K562 (cell line): ENCODE measurements at regions not wholly inside any gene's neighbourhood (a gene's known extent, or its start where the extent isn't known, plus 50 kb on each side); places are given as distances from the start of the nearest gene placed in this dataset.

Experiments used
- ATAC-seq: fragments of 200-7000 bp; cut with Tn5 transposase; 3 replicates; pipeline ENCODE4 v1.9.1; 2020; ENCODE audit warnings: moderate library complexity
- BruUV-seq: library from RNA; stranded (reverse); fragments of 400-500 nt; replicated peaks from 2 replicates; lab custom pipeline; 2021; lab: Mats Ljungman, UMichigan
- CTCF ChIA-PET: fragments of 300-600 bp; formaldehyde crosslinking; extraction: SDS; loops from one replicate; lab custom pipeline; 2021; ENCODE audit warnings: low intra/inter-chr PET ratio; lab: Yijun Ruan, JAX
- POLR2A ChIA-PET: fragments of 300-600, 350-650 bp; sonication (Branson Sonifier 250); formaldehyde crosslinking; extraction: SDS; loops from one replicate; lab custom pipeline; 2021; ENCODE audit warnings: antibody characterized with exemption, inconsistent platforms; lab: Yijun Ruan, JAX
- DNase-seq, 4 experiments: peaks; one replicate each; pipeline versions ENCODE4 v3.0.0 to v3.0.0-alpha.2; 2011 to 2018; ENCODE audit warnings: low spot score in 3 of 4, mixed read lengths in 3 of 4; ENCODE audit errors: extremely low read depth in 1 of 4
- FAIRE-seq: peaks from 2 replicates; lab custom pipeline; 2011; peaks lifted over from hg19 to GRCh38; lab: Jason Lieb, UNC
- H2AFZ ChIP-seq: 2 replicates; pipeline ENCODE4 v1.6.0; 2011; ENCODE audit warnings: low read depth, low read length, control low read depth, inconsistent platforms
- H3K27ac ChIP-seq: fragments of 200-600 bp; 3 replicates; pipeline ENCODE4 v1.8.0; 2011; ENCODE audit warnings: low read depth, mild to moderate bottlenecking, control low read depth, inconsistent platforms, low read length, moderate library complexity, mixed read lengths; ENCODE audit errors: extremely low read depth
- H3K27me3 ChIP-seq, 2 experiments: fragments of 300-600 bp in 1 of 2; 2 replicates in 1 of 2; 3 replicates in 1 of 2; pipeline versions ENCODE4 v1.6.0 to v1.8.0; 2011; ENCODE audit warnings: inconsistent platforms in 2 of 2, low read length in 2 of 2, mild to moderate bottlenecking in 1 of 2, mixed read lengths in 1 of 2, moderate library complexity in 1 of 2; ENCODE audit not compliant: control insufficient read depth in 2 of 2, insufficient read depth in 2 of 2
- H3K36me3 ChIP-seq: fragments of 300-600 bp; 3 replicates; pipeline ENCODE4 v1.8.0; 2011; ENCODE audit warnings: mild to moderate bottlenecking, low read length, inconsistent platforms; ENCODE audit not compliant: control insufficient read depth, insufficient read depth
- H3K4me1 ChIP-seq, 2 experiments: fragments of 200-600 bp in 1 of 2; replicated peaks in 1 of 2; 2 replicates in 1 of 2; 3 replicates in 1 of 2; pipeline versions ENCODE4 v1.5.1 to v1.8.0; 2011; ENCODE audit warnings: inconsistent platforms in 2 of 2, low read length in 2 of 2, mild to moderate bottlenecking in 1 of 2, mixed read lengths in 1 of 2, moderate library complexity in 1 of 2; ENCODE audit not compliant: control insufficient read depth in 2 of 2, insufficient read depth in 2 of 2
- H3K4me2 ChIP-seq: 2 replicates; pipeline ENCODE4 v1.6.1; 2011; ENCODE audit warnings: low read length, control low read depth, inconsistent platforms, mixed read lengths; ENCODE audit not compliant: insufficient read depth
- H3K4me3 ChIP-seq: fragments of 200-600 bp; sonication (generic), shearing (Covaris generic); 2 replicates; pipeline ENCODE4 v1.5.1; 2016; ENCODE audit warnings: control low read depth, inconsistent platforms
- H3K79me2 ChIP-seq: fragments of 200-600 bp; 3 replicates; pipeline ENCODE4 v1.8.0; 2011; ENCODE audit warnings: low read length, inconsistent platforms; ENCODE audit not compliant: control insufficient read depth, insufficient read depth
- H3K9ac ChIP-seq, 2 experiments: 2 replicates each; pipeline versions ENCODE4 v1.6.0 to v1.6.1; 2011; ENCODE audit warnings: low read depth in 2 of 2, low read length in 2 of 2, control low read depth in 1 of 2, inconsistent platforms in 1 of 2, mild to moderate bottlenecking in 1 of 2, mixed read lengths in 1 of 2; ENCODE audit not compliant: insufficient read depth in 1 of 2
- H3K9me1 ChIP-seq: one replicate; pipeline ENCODE4 v1.6.0; 2011; ENCODE audit warnings: inconsistent platforms, mild to moderate bottlenecking, low read length, moderate library complexity; ENCODE audit not compliant: control insufficient read depth, insufficient read depth
- H3K9me3 ChIP-seq: replicated peaks from 2 replicates; pipeline ENCODE4 v1.5.1; 2011; ENCODE audit warnings: low read depth, low read length, inconsistent platforms; ENCODE audit not compliant: control insufficient read depth, insufficient read depth
- H4K20me1 ChIP-seq: replicated peaks from 2 replicates; pipeline ENCODE4 v1.6.1; 2011; ENCODE audit warnings: low read length, inconsistent platforms, mixed read lengths; ENCODE audit not compliant: control insufficient read depth, insufficient read depth
- BRCA1 ChIP-seq, 2 experiments: fragments of 450-650 bp in 1 of 2; sonication (generic) in 1 of 2; formaldehyde crosslinking in 1 of 2; IDR thresholded peaks; 2 replicates each; pipeline versions ENCODE4 v1.5.0 to v1.6.1; 2017 to 2020; ENCODE audit warnings: mild to moderate bottlenecking in 1 of 2, missing genetic modification reagents in 1 of 2
- C11orf30 ChIP-seq: fragments of 450-650 bp; IDR thresholded peaks from 2 replicates; pipeline ENCODE4 v1.6.1; 2016; ENCODE audit warnings: low read depth, mild to moderate bottlenecking
- DACH1 ChIP-seq: fragments of 450-650 bp; IDR thresholded peaks from 2 replicates; pipeline ENCODE4 v1.6.1; 2018; ENCODE audit not compliant: partially characterized antibody
- HLTF ChIP-seq: fragments of 450-650 bp; IDR thresholded peaks from 2 replicates; pipeline ENCODE4 v1.6.1; 2016
- MCM2 ChIP-seq: fragments of 450-650 bp; IDR thresholded peaks from 2 replicates; pipeline ENCODE4 v1.6.1; 2017; ENCODE audit warnings: low read depth, mild to moderate bottlenecking
- MEF2D ChIP-seq: conservative IDR thresholded peaks from 2 replicates; pipeline ENCODE4 v1.6.1; 2016; ENCODE audit warnings: low read depth, missing genetic modification characterization, missing compliant biosample characterization
- SPI1 ChIP-seq: IDR thresholded peaks from 2 replicates; pipeline ENCODE4 v1.6.1; 2011; ENCODE audit warnings: low read depth, low read length, control low read depth, borderline replicate concordance
- ZNF133 ChIP-seq: fragments of 250-450 bp; sonication (Bioruptor Pico); IDR thresholded peaks from 2 replicates; pipeline ENCODE4 v1.4.0; 2020; ENCODE audit warnings: mild to moderate bottlenecking
- ZNF316 ChIP-seq: fragments of 450-650 bp; IDR thresholded peaks from 2 replicates; pipeline ENCODE4 v1.6.1; 2016
- ZNF76 ChIP-seq: fragments of 250-450 bp; sonication (Bioruptor Pico); IDR thresholded peaks from 2 replicates; pipeline ENCODE4 v1.4.0; 2020; ENCODE audit warnings: mild to moderate bottlenecking, moderate library complexity, borderline replicate concordance
- WGBS: fragments of 100-300 bp; shearing (Covaris generic); methylation state at CpG from one replicate; pipeline ENCODE4 v1.1.6; 2016; ENCODE audit warnings: low coverage, mixed read lengths; ENCODE audit not compliant: insufficient coverage; ENCODE audit errors: missing lambda C conversion rate; 5-methylcytosine and 5-hydroxymethylcytosine counted together
- in situ Hi-C: fragments of 300-500 bp; cut with MboI; formaldehyde crosslinking; loops from 4 replicates; pipeline ENCODE4 v1.15.0; 2018; ENCODE audit warnings: inconsistent platforms, mixed read lengths
- intact Hi-C: fragments of 100-400 bp; cut with micrococcal nuclease; formaldehyde crosslinking; loops from 2 replicates; pipeline ENCODE4 v1.14.2; 2022
- TF ChIP-seq, protein P1 (sequence below): fragments of 250-450 bp; sonication (Bioruptor Pico); IDR thresholded peaks from 2 replicates; pipeline ENCODE4 v1.5.0; 2021; ENCODE audit warnings: mild to moderate bottlenecking, borderline replicate concordance
- TF ChIP-seq, protein P2 (sequence below), 2 experiments: fragments of 450-650 bp; formaldehyde crosslinking in 1 of 2; IDR thresholded peaks; 2 replicates each; pipeline versions ENCODE4 v1.4.0 to v1.6.1; 2014 to 2020; ENCODE audit warnings: mild to moderate bottlenecking in 2 of 2, borderline replicate concordance in 1 of 2, low read depth in 1 of 2

DNA sequence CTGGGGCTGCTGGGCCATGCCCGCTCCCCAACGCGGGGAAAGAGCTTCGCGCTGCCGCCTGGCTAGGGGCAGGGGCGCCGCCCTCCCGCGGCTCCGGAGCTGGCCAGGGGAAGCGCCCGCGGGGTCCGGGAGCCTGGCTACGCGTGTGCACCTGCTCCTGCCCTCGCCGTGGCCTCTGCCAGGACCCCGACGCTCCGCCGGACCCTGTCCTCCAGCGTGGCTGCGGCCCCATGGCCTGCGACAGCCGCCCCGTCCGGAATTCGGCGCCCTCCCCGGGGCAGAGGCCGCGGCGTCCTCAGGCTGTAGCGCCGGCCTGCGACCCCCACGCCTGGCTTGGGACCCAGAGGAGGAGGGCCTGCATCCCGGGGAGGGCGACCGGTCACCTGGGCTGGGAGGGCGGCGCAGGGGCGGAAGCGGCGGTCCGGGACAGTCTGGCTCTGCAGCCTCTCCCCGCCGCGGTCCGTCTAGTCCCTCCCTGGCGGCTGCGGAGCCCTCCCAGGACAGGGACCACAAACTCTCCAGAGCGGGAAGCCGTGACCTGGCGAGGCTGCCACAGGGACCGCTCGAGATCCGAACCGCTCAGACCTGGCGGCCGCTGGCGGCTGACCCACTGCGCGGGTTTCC, 85.6 kb downstream of the ALG10 start:
- H3K36me3 ChIP-seq: no peaks in the 10 kb centered on the region
- CTCF ChIA-PET: no interaction called here
- H3K4me3 ChIP-seq: no peak overlapping the region
- DNase-seq (no peak), FAIRE-seq (no peak), ATAC-seq (peak; percentile 34; the same call in 1 of the 3 replicates)
- TF ChIP-seq SPI1: no peak
- no peak for TF ChIP-seq ZNF133 (CRISPR knock-in tag)
- TF ChIP-seq, protein P1, sequence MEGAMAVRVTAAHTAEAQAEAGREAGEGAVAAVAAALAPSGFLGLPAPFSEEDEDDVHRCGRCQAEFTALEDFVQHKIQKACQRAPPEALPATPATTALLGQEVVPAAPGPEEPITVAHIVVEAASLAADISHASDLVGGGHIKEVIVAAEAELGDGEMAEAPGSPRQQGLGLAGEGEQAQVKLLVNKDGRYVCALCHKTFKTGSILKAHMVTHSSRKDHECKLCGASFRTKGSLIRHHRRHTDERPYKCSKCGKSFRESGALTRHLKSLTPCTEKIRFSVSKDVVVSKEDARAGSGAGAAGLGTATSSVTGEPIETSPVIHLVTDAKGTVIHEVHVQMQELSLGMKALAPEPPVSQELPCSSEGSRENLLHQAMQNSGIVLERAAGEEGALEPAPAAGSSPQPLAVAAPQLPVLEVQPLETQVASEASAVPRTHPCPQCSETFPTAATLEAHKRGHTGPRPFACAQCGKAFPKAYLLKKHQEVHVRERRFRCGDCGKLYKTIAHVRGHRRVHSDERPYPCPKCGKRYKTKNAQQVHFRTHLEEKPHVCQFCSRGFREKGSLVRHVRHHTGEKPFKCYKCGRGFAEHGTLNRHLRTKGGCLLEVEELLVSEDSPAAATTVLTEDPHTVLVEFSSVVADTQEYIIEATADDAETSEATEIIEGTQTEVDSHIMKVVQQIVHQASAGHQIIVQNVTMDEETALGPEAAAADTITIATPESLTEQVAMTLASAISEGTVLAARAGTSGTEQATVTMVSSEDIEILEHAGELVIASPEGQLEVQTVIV (CRISPR knock-in tag): no peak
- no peak for TF ChIP-seq C11orf30
- no peak for TF ChIP-seq BRCA1 (IDR thresholded peaks at IDR 0.05)
- TF ChIP-seq BRCA1 (CRISPR knock-in tag; IDR thresholded peaks at IDR 0.05): no peak
- TF ChIP-seq MEF2D (tag): no peak
- TF ChIP-seq, protein P2, sequence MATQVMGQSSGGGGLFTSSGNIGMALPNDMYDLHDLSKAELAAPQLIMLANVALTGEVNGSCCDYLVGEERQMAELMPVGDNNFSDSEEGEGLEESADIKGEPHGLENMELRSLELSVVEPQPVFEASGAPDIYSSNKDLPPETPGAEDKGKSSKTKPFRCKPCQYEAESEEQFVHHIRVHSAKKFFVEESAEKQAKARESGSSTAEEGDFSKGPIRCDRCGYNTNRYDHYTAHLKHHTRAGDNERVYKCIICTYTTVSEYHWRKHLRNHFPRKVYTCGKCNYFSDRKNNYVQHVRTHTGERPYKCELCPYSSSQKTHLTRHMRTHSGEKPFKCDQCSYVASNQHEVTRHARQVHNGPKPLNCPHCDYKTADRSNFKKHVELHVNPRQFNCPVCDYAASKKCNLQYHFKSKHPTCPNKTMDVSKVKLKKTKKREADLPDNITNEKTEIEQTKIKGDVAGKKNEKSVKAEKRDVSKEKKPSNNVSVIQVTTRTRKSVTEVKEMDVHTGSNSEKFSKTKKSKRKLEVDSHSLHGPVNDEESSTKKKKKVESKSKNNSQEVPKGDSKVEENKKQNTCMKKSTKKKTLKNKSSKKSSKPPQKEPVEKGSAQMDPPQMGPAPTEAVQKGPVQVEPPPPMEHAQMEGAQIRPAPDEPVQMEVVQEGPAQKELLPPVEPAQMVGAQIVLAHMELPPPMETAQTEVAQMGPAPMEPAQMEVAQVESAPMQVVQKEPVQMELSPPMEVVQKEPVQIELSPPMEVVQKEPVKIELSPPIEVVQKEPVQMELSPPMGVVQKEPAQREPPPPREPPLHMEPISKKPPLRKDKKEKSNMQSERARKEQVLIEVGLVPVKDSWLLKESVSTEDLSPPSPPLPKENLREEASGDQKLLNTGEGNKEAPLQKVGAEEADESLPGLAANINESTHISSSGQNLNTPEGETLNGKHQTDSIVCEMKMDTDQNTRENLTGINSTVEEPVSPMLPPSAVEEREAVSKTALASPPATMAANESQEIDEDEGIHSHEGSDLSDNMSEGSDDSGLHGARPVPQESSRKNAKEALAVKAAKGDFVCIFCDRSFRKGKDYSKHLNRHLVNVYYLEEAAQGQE (IDR thresholded peaks at IDR 0.05; ENCODE audit: borderline replicate concordance): no peak
- TF ChIP-seq, protein P2 (CRISPR knock-in tag; IDR thresholded peaks at IDR 0.05; ENCODE audit: low read depth): no peak
- no peak for TF ChIP-seq HLTF
- no peak for TF ChIP-seq ZNF76 (CRISPR knock-in tag)
- TF ChIP-seq ZNF316: no peak
- no peak for TF ChIP-seq DACH1
- TF ChIP-seq MCM2: no peak
- no peaks in the 10 kb centered on the region for H4K20me1 ChIP-seq
- H3K9ac ChIP-seq: no peak overlapping the region
- no peaks in the 10 kb centered on the region for H3K9me1 ChIP-seq
- in situ Hi-C loops (no loop called here), intact Hi-C loops (no loop called here)
- 51% methylated on average over 35 of the region's 66 CpGs for WGBS
- H2AFZ ChIP-seq: no peak overlapping the region
- BruUV-seq: no TSS peak
- no peaks in the 10 kb centered on the region for H3K9me3 ChIP-seq
- H3K27ac ChIP-seq: no peak overlapping the region
- POLR2A ChIA-PET: interaction anchor here (0.5 kb wide), 1 partner anchor 63 kb away, joined by 3 read pairs; no protein-coding TSS in a partner anchor
- H3K4me2 ChIP-seq: no peak overlapping the region
- H3K79me2 ChIP-seq: no peaks in the 10 kb centered on the region
- H3K4me1 ChIP-seq: peaks cover 0 to 12% of the 10 kb centered on the region in 2 experiments; a peak in 2 of 5 replicates
- H3K27me3 ChIP-seq: peaks cover 0 to 26% of the 10 kb centered on the region in 2 experiments; a peak in 2 of 5 replicates
